GF-D8 (cell line): ENCODE measurements at regions not wholly inside any gene's neighbourhood (a gene's known extent, or its start where the extent isn't known, plus 50 kb on each side); places are given as distances from the start of the nearest gene placed in this dataset.

Experiments used
- DNase-seq: peaks from one replicate; lab custom pipeline; 2025; lab: John Stamatoyannopoulos, UW

DNA sequence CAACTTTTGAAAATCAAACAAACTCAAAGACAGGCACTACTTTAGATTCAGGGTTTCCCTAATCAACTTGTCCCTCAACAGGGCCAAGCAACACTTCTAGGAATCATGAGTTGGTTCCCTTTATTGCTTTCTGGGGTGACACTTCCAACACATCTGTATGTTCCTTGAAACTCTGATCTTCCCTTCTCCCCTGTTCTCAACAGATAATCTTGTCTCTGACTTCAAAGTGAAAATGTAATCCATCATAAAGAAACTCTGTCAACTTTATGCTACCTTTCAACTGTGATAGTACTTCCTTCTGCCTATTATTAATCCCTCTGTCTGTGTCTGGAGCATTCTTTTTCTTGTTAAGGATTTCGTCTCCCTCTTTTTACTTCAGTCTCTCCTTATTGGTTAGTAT is 250.1 kb upstream of the MEF2C start:
- no peak for DNase-seq

DNA sequence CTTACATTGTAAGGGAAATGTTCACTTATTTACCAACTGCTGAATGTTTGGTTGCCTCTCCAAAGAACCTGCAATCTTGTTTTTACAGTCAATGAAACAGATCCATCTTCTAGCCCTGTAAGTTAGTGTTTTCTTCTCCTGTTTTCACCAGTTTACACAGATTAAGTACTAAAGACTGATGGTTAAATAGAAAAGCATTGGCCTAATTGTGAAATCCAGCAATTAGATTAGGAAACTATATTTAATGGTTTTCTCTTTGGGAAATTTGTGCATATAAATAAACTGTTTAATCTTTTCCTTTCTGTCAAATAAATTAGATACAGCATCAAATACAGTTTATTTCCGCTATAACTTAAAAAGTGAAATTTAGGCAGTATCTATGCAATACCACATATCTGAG is 247.9 kb upstream of the MEF2C start:
- no peak for DNase-seq

DNA sequence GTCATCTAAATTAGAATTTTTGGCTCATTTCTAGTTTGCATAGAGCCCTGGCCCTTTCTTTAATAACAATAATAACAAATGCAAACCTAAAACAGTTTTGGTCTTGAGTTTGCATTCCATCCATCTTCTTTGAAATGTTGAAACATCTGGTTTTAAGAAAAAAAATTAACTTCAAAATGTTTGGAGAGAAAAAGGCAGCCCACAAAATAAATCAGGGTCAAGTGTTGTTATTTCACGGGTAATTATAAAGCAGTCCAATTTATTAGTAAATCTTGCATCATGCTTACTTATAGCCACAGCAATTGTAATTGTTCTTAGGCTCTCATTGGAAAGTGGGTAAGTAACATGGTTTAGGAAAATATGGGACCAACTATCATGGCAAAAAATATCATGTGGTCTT is 247.0 kb upstream of the MEF2C start:
- DNase-seq: no peak

DNA sequence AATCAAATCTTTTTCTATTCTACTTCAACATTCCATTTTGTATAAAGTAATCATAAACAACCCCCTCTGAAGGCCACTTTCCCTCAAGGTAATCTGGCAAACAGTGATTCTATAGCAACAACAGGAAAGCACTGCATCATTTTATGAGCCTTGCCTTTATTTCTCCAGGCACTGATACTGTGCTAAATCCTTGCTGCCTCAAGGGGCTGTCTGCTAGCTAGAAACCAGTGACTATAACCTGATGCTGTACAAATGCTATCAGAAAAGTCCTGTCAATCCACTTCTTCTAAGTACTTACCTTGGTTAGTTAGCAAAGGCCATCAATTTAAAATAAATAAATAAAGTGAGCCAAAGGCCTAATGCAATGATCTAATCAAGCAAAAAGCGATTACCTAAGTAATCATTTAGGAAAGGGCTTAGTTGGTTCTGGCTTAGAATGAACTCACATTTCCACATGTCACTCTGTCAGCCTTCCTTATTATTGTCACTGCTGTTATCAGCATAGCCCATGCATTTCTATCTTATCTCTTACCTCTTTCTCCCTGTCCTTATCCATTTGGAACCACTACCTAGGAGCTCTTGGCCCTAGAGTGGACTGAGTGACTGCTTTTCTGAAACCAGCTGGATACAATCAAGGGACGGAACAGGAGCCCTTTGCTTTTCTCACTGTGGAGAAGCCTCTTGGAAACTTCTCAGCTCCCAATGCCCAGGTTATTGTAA is 246.1 kb upstream of the MEF2C start:
- DNase-seq: no peak

DNA sequence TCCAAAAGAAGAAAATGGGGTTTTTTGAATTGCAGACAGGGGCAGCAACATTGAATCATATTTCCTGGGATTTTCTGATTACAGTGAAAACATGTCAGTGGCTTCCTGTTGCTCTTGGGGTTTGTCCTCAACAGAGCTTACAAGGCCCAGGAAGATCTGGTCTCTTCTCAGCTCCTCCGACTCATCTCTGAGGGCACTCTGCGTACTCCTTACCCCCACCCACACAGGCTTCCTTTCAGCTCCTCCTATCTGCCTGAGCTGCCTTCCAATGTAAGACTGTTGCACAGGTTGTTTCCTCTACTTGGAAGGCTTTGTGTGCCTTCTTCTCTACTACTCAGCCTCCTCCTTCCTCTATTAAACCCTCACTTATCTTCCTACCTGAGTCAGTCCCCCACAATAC is 245.1 kb upstream of the MEF2C start:
- DNase-seq: no peak

DNA sequence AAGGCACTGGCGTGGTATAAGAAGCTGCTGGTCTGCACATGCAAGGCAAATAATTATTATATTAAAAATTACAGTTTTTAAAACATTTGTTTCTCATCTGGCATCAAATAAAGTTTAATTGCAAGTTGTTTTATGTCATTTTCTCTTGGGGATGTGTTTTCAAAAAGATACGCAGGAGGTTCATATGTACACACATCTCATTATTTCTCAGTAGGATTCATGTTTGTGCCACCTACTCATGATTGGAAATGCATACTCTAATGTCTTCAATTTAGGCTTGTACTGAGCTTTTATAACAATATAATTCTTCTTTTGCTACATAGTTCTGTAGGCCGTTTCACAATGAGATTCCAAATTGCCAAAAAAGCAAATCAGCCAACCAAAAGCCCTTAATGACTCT is 244.2 kb upstream of the MEF2C start:
- DNase-seq: no peak

DNA sequence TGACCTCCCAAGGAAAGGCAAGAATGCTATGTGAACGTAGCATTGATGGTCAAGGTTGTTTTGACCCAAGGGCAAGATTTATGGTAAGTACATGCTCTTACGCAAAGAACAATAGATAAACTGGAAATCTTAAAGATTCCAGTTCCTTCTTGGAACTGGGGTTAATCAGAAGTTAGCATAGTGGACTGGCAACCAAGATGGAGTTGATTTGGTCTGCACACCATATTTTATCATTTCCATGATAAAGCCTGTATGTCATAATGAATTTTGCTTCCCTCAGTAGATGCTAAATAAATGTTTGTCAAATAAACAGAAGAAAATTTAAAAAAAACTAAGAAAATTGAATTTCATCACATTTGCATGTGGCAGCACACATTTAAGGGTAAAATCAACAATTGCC is 242.4 kb upstream of the MEF2C start:
- DNase-seq: no peak

DNA sequence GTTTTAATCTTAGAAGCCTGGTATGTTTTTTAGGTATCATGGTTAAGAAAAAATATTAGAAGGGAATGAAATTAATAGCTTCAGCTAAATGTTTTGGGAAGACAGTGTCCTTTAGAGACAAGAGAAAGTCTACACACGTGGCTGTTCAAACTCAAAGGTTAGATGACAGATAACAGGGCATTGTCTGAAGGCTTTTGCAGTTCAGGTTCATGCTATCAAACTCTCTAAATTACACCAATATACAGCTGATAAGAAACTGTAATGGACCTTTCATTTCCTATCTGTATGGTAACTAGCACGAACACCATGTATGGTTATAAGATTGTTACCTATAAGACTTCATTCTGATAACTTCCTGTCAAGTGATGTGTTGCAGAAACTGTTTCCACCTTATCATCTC is 240.6 kb upstream of the MEF2C start:
- DNase-seq: no peak

DNA sequence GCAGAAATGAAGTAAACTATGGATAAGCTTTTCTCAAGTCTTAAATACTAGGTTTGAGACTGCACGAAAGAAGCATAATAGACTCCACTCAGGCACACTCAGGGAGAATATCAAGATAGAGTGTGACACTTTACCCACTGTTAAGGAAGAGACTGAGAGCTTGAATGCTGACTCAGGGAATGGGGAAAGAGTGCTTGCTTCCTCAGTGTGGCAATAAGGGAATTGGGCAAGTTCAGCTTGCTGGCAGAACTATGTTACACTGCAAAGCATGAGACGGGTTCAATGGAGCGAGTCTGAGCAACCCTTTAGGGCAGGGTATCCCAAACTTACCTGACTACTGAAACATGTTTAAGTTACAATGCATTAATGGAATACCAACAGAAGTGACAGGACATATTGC is 237.7 kb upstream of the MEF2C start:
- peak; percentile 32 for DNase-seq

DNA sequence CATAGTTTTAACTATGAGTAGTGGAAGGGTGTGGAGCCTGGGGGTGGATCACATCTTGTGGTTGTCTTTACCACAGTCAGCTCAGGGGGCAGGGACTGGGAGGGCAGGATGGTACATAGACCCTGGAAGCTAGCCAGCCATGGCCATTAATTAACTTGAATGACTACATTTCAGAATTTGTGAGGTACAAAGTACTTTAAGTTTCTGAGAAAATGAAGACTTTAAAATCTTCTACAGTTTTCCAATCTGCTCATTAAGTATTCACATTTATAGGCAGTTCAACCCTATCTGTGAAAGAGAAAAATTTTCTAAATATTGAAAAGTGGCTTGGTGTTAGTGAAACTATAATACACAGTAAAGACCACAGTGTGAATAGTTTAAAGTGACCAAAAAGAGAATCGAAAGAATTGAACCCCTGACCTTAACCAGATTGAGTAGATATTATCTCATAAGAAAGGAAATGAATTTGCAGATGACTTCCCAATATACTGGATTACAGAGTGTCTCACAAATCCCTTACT is 234.2 kb upstream of the MEF2C start:
- no peak for DNase-seq

DNA sequence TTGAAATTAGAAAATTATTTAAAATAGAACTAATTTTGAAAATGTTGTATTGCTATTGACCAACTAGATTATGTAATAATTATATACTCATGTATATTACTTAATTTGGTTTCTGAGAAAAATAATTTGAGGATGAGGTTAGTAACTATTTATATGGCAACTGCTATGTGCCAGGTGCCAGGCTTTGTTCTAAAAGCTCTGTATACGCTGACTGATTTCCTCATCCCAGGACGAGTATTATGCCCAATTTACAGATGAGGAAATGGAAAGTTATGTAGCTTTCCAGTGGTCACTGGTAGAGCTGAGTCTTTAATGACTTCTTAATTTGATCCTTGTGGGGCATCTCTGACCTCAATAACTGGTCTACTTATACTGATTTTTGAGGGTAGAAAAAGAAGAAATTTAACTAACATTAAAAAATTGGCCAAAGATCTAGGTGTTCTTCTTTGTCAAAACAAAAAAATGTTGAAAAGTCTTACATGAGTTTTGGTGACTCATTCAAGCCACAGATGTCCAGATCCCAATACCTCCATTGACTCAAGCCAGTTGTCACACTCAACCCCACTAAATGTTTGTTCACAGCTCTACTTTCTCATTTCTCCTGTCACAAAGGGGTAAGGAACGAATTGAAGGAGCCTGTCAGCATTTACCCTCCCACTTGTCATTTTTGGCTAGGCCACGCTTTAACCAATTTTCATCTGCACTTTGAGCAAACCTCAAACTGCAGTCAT is 228.1 kb upstream of the MEF2C start:
- DNase-seq: no peak

DNA sequence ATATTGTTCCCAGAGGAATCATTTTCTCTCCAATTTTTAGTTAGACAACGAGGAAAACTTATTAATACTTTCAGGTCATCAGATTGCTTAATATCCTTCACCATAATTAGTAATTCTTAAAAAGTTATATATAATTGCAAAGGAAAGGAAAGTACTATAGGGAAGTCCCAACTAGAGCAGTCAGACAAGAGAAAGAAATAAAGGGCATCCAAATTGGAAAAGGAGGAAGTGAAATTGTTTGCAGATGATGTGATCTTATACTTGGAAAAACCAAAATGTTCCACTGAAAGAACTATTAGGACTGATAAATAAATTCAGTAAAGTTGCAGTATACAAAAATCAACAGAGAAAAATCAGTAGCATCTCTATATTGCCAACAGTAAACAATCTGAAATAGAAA is 223.5 kb upstream of the MEF2C start:
- no peak for DNase-seq

DNA sequence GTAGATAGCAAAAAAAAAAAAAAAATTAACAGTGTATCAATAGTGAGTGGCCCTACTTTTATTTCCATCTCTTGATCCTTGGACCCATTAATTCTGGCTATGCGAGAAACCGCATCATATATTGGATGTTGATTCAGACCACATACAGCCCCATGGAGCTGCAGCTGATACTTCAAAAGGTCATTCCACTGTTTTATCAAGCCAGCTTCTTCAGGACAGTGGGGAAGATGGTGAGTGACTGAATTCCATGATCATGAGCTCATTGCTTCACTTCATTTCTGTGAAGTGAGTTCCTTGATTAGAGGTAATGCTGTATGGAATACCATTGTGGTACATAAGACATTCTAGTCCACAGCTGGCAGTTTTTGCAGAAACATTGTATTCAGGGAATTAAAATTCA is 222.9 kb upstream of the MEF2C start:
- no peak for DNase-seq

DNA sequence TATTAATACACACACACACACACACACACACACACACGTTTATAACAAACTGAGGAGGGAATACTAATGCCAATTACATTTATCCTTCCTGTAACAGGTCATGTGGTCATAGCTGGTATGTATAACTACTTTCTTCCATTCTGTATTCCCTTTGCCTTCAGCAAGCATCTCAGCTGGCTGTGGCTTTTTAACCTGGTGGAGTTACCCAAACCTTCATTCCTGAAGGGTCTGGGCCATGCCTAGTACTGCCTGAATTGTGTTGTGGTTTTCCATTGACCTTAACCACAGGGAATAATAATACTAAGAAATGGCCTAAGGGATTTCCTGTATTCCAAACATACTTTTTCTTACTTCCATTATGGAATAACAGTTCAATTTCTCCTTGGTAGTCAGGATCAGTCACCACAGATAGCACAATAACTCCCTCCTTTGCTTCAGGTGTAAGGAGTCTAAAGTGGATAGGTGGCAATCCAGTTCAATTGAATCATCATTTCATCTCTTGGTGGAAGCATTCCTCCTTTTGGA is 222.2 kb upstream of the MEF2C start:
- DNase-seq: no peak

DNA sequence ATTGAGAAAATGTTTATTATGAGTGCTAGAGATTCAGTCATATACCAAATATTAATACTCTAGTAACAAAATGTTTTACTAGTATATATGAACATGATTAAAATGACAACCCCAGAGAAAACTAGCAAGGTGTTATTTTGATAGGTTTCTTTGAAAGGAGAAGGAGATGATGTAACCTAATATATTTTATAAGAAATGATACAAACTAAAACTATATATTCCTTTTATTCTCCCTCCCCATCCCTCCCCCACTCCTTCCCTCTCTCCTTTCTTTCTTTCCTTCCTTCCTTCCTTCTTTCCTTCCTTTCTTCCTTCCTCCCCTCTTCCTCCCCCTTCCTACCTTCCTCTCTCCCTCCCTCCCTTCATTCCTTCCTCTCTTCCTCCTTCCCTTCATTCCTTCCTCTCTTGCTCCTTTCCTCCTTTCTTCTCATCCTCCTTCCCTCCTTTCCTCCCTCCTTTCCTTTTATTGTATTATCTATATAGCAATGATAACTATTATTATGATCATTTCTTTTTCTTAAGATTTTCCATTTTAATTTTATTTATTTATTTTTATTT is 215.3 kb upstream of the MEF2C start:
- no peak for DNase-seq

DNA sequence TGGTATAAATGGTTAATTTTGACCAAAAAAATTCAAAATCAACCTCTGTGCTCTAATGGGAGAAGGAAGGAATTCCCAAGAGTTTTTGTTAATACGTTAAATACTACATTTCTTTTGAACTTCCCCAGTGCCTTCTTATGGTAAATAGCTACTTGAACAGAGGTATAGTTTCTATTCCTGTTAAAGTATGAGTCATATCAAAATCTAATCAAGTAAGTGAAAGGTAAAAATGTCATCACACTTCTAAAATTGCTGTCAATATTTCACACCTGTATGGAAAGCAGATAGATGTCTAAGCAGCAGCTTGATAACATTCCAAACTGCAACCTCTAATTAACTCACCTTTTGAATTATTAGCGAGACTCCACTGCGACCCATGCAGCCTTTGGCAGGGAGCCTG is 214.1 kb upstream of the MEF2C start:
- DNase-seq: no peak

DNA sequence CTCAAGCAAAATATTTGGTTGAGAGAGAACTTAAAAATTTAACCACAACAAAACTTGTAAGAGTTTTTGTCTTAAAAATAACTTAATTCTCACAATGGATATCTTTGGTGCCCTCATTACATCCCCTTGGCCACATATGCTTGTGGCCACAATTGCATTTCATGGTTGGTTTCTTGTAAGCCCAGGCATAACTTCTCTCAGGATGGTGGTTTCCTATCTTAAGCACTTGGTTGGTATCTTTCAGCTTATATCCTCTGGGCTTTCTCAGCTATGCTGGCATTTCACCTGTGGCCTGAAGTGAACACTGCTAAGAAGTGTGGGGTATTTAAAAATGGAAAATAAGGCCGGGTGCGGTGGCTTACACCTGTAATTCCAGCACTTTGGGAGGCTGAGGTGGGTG is 212.4 kb upstream of the MEF2C start:
- DNase-seq: no peak

DNA sequence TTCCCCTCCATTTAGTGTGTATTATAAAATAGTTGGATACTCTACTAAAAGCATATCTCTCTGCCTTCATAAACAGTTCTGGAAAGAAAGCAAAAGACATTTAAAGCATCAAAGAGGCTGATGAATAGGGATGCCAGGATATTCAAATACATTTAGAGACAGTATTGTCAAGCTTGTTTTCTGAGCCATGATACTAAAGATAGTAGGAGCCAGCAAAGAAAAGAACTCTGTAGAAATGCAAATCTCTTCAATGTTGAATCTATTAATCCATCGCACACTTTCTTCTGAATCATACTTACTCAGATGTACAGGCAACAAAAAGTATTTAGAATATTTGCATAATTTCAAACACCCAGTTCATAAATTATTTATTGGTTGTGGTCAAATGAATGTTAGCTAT is 207.1 kb upstream of the MEF2C start:
- DNase-seq: no peak

DNA sequence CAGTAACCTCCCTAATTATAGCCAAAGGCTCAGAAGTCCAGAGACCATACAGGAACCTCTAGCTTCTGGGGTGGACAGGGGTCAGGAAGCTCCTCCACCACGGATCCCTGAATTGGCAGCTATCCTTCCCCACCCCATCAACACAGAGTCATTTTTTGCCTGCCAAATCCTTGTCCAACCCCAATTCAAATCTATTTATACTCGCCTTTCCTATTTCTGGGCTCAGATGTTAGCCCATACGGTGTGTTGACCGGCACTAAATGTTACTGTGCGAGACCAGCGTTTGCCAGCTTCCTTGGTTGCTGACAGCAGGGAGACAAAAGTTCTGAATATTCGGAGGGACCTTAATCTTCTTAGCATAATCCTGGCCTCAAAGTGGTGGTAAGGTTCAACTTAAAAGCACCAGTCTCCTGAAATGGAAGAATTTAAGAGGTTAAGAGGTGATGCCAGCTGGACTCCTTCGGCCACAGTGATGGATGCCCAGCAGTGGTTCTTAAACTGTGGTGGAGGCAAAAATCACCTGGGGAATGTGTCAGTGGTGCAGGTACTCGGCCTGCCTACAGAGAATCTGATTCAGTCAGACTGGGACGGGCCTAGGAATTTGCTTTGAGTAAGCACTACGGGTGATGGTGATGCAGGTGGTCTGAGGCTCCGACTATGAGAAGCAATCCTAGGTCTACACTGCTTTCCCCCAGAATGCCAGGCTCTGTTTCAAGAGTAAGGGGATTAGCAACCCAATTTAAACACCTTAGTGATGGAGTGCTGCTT is 204.8 kb upstream of the MEF2C start:
- no peak for DNase-seq

DNA sequence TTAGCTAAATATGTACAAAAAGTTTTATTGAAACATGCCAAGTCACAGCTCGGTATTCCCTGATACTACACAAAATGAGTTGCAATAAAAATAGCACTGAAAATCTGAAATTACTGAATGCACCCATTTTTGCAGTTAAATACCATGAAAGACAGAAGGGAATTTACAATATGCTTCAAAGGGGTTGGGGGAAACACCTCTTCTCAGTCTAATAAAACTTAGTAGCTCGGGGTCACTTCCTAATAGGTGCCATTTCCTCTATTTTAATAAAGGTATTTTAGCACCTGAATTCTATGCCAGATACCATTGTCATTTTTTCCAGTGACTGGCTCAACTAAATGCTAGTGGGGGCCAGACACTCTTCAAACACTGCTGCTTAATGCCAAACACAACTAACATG is 204.1 kb upstream of the MEF2C start:
- DNase-seq: no peak

DNA sequence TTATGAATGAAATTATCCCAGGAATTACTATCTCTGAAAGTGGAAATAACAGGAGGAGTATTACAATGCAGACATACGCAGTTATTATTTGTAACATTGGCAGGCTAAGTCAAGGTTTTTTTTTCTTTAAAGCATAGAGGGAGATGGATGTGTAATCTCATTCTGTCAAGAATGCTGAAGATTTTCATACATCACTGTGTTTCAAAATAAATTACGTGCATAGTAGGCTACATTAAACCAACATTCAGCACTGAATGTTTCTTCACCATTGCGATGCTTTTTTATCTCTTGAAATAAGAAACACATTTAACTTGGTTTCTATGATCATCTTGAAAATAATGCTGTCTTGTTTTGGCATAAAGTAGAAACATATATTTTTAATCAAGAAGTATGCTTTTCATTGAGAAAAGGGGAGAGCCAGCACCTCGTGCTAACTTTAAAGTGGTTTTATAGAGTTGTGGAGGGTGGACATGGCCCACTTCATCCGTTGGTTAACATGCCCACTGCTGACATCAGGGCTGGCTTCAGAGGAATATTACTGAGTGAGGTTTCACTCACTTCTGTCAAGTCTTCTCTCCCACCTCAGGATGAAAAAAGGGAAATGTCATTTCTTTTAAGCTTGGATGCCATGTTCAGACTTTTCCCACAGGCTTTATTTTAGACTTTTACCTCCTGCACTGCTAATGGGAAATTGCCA is 203.6 kb upstream of the MEF2C start:
- no peak for DNase-seq

DNA sequence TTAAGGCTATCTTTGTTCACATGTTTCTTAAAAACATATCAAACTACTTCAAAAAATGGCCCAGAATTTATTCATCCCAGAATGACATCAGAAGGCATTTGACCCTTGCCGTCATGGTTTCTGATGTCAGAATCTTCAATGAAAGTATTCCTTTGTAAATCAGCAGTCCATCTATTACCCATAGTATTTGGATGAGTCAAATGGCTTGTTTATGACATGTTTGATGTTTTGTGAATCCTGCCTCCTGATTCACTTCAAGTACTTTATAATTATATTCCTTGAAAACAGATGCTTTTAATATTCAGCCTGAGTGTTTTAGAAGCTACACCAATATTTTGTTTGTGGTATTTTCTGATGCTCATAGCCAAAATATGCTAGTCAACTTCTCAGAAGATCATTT is 200.8 kb upstream of the MEF2C start:
- DNase-seq: no peak
